ENCODE measurements at regions not wholly inside any gene's neighbourhood (a gene's known extent, or its start where the extent isn't known, plus 50 kb on each side); places are given as distances from the start of the nearest gene placed in this dataset.

DNA sequence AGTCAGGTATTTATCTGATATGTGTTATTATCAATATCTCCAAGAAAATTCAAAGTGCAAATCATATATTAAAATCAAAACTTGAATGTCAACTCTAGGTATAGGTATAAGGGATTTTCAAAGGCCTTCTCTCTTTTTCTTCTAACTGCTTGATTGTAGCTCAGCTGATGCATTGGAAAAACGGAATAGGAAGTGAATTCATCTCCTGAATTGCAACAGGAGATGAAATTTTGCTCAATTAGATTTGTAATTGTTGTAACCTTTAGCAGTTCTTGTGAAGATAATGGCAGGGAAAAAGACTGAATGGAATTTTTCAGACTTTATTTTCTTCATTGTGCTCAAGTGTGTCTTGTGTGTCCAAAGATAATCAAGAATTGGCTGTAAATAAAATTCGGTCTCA lies 190.2 kb upstream of the KCNJ16 start:
- H3K36me3 ChIP-seq (replicated peaks in 1 of 2; ENCODE audit: control insufficient read depth in 1 of 2, insufficient read depth in 2 of 2, low read length in 1 of 2), result no peaks in the 10 kb centered on the region
- H3K4me1 ChIP-seq (ENCODE audit: control insufficient read depth in 1 of 2, insufficient read depth in 2 of 2, low read depth in 1 of 2, low read length in 1 of 2), result no peaks in the 10 kb centered on the region
- no peak overlapping the region for H3K4me2 ChIP-seq
- no peak overlapping the region for H3K9ac ChIP-seq
- no peaks in the 10 kb centered on the region for H3K79me2 ChIP-seq (ENCODE audit: insufficient read depth)
- ChIA-PET POLR2A (no interaction called here), CTCF (no interaction called here)
- TF ChIP-seq, protein P1, sequence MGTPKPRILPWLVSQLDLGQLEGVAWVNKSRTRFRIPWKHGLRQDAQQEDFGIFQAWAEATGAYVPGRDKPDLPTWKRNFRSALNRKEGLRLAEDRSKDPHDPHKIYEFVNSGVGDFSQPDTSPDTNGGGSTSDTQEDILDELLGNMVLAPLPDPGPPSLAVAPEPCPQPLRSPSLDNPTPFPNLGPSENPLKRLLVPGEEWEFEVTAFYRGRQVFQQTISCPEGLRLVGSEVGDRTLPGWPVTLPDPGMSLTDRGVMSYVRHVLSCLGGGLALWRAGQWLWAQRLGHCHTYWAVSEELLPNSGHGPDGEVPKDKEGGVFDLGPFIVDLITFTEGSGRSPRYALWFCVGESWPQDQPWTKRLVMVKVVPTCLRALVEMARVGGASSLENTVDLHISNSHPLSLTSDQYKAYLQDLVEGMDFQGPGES (IDR thresholded peaks at IDR 0.05; ENCODE audit: low read depth, low read length), result no peak
- TF ChIP-seq SMC3 (IDR thresholded peaks at IDR 0.05; ENCODE audit: low read depth, low read length), result no peak
- TF ChIP-seq YY1 (IDR thresholded peaks at IDR 0.05; ENCODE audit: low read depth), result no peak
- TF ChIP-seq, protein P2, sequence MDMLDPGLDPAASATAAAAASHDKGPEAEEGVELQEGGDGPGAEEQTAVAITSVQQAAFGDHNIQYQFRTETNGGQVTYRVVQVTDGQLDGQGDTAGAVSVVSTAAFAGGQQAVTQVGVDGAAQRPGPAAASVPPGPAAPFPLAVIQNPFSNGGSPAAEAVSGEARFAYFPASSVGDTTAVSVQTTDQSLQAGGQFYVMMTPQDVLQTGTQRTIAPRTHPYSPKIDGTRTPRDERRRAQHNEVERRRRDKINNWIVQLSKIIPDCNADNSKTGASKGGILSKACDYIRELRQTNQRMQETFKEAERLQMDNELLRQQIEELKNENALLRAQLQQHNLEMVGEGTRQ (IDR thresholded peaks at IDR 0.05; ENCODE audit: borderline replicate concordance, low read depth, low read length), result no peak
- no peak for TF ChIP-seq MXI1 (IDR thresholded peaks at IDR 0.05; ENCODE audit: low read depth, low read length)
- TF ChIP-seq TAF1 (IDR thresholded peaks at IDR 0.05; ENCODE audit: borderline replicate concordance, low read depth, low read length), result no peak
- no peak for TF ChIP-seq TEAD4 (IDR thresholded peaks at IDR 0.05; ENCODE audit: borderline replicate concordance, insufficient read depth)
- TF ChIP-seq FOXM1 (IDR thresholded peaks at IDR 0.05; ENCODE audit: low read depth), result no peak
- TF ChIP-seq ELF1 (IDR thresholded peaks at IDR 0.05), result no peak
- TF ChIP-seq FOXJ3 (CRISPR knock-in tag; IDR thresholded peaks at IDR 0.05), result no peak
- no peak for TF ChIP-seq CHD2 (IDR thresholded peaks at IDR 0.05; ENCODE audit: low read length, partially characterized antibody)
- no peak for TF ChIP-seq POLR2AphosphoS5 (IDR thresholded peaks at IDR 0.05; ENCODE audit: low read depth, low read length)
- TF ChIP-seq MEF2A (IDR thresholded peaks at IDR 0.05; ENCODE audit: borderline replicate concordance, low read depth), result no peak
- TF ChIP-seq, protein P3, sequence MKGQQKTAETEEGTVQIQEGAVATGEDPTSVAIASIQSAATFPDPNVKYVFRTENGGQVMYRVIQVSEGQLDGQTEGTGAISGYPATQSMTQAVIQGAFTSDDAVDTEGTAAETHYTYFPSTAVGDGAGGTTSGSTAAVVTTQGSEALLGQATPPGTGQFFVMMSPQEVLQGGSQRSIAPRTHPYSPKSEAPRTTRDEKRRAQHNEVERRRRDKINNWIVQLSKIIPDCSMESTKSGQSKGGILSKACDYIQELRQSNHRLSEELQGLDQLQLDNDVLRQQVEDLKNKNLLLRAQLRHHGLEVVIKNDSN (IDR thresholded peaks at IDR 0.05; ENCODE audit: borderline replicate concordance, low read depth), result no peak
- TF ChIP-seq RCOR1 (IDR thresholded peaks at IDR 0.05; ENCODE audit: low read length), result no peak
- TF ChIP-seq NRF1 (IDR thresholded peaks at IDR 0.05; ENCODE audit: low read depth, low read length), result no peak
- no peak for TF ChIP-seq TCF12 (IDR thresholded peaks at IDR 0.05)
- H3K9me3 ChIP-seq, result no peaks in the 10 kb centered on the region
- H3K27ac ChIP-seq (ENCODE audit: low read depth in 2 of 2, low read length in 1 of 2), result no peak overlapping the region
- no peaks in the 10 kb centered on the region for H4K20me1 ChIP-seq (ENCODE audit: insufficient read depth)
- DNase-seq, result no peak
- H3K9me2 ChIP-seq, result no peaks in the 10 kb centered on the region
- WGBS (ENCODE audit: low lambda C conversion rate), result 57% methylated on average over 2 of the region's 2 CpGs
- no peaks in the 10 kb centered on the region for H3K27me3 ChIP-seq (ENCODE audit: insufficient read depth)
- no peak overlapping the region for H3K4me3 ChIP-seq (ENCODE audit: low read depth in 2 of 2, low read length in 1 of 2)
- no peak overlapping the region for H2AFZ ChIP-seq (ENCODE audit: low read depth)
- no peaks in the 10 kb centered on the region for H3F3A ChIP-seq (replicated peaks; ENCODE audit: insufficient read depth)

DNA sequence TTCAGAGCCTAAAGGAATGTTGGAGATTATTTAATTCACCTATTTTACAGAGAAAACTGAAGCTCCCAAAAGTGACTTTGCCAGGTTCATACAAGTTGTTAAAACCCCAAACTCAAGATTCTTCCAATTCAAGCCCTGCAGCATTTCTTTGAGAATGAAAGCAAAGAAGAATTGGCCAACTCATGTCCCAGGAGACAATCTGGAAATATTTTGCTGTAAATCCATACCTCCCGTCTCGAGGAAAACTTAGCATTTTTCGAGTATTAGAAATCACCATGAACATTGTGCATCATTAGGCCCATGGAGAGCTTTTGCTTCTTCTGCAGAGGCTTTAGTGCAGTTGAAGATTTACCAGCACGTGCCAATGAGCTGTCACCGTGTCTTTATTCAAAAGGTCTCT lies 176.4 kb upstream of the KCNJ16 start:
- H3K9ac ChIP-seq, result no peak overlapping the region
- peaks cover 0 to 5% of the 10 kb centered on the region in 2 experiments; a peak in 1 of 4 replicates for H3K4me1 ChIP-seq (ENCODE audit: control insufficient read depth in 1 of 2, insufficient read depth in 2 of 2, low read depth in 1 of 2, low read length in 1 of 2)
- ChIA-PET CTCF (no interaction called here), POLR2A (no interaction called here)
- no peaks in the 10 kb centered on the region for H3K9me3 ChIP-seq
- DNase-seq, result no peak
- no peaks in the 10 kb centered on the region for H3K9me2 ChIP-seq
- no peaks in the 10 kb centered on the region for H4K20me1 ChIP-seq (ENCODE audit: insufficient read depth)
- no peak for TF ChIP-seq NFIC (IDR thresholded peaks at IDR 0.05; ENCODE audit: borderline replicate concordance)
- TF ChIP-seq NRF1 (IDR thresholded peaks at IDR 0.05; ENCODE audit: low read depth, low read length), result no peak
- no peak for TF ChIP-seq EP300 (IDR thresholded peaks at IDR 0.05; ENCODE audit: borderline replicate concordance in 1 of 2, low read depth in 1 of 2, low read length in 1 of 2)
- no peak for TF ChIP-seq FOXJ3 (CRISPR knock-in tag; IDR thresholded peaks at IDR 0.05)
- no peaks in the 10 kb centered on the region for H3F3A ChIP-seq (replicated peaks; ENCODE audit: insufficient read depth)
- no peak overlapping the region for H3K4me2 ChIP-seq
- H3K4me3 ChIP-seq (ENCODE audit: low read depth in 2 of 2, low read length in 1 of 2), result no peak overlapping the region
- no peak overlapping the region; the same call in 1 of the 2 replicates for H2AFZ ChIP-seq (ENCODE audit: low read depth)
- H3K36me3 ChIP-seq (replicated peaks in 1 of 2; ENCODE audit: control insufficient read depth in 1 of 2, insufficient read depth in 2 of 2, low read length in 1 of 2), result no peaks in the 10 kb centered on the region
- WGBS (ENCODE audit: low lambda C conversion rate), result 76% methylated on average over 5 of the region's 5 CpGs
- H3K27me3 ChIP-seq (ENCODE audit: insufficient read depth), result no peaks in the 10 kb centered on the region
- H3K79me2 ChIP-seq (ENCODE audit: insufficient read depth), result no peaks in the 10 kb centered on the region
- H3K27ac ChIP-seq (ENCODE audit: low read depth in 2 of 2, low read length in 1 of 2), result no peak overlapping the region

Data from SK-N-SH (cell line).